ENCODE measurements at regions not wholly inside any gene's neighbourhood (a gene's known extent, or its start where the extent isn't known, plus 50 kb on each side); places are given as distances from the start of the nearest gene placed in this dataset.

DNA sequence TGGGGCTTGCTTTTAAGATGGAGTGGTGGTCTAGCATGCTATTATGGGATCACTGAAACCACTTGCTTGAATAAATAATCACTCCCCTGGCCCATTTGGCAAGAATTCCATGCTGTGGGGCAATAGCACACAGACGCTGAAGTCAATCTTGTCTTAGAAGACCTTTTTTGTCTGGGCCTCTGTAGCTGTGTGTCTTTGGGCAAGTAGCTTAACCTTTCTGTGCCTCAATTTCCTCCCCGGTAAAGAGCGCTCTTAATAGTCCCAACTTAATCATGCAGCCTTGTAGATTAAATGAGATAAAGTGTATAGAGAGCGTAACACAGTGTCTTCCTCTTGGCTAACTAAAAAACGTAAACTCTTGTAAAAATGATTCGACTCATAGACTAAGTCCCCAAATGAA is 125.4 kb upstream of the IGSF21 start:
- DNase-seq: no peak

DNA sequence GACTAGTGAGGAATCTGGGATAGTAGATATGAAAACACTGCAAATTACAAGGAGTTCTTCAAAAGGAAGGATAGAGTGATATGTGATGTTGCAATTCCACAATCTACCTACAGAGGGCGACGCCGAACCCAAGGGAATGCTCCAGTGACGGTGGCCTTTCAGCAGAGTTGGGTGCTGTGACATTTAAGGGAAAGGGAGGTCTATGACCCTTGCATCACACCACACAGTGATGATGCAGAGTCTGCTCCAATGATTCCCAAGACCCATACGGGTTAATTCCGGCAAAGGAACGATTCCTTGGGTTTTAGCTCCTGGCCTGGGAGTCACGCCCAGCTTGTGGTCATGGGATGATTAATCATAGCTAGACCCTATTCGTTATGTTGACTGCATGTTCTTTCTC is 123.0 kb upstream of the IGSF21 start:
- peak; percentile 44 for DNase-seq

DNA sequence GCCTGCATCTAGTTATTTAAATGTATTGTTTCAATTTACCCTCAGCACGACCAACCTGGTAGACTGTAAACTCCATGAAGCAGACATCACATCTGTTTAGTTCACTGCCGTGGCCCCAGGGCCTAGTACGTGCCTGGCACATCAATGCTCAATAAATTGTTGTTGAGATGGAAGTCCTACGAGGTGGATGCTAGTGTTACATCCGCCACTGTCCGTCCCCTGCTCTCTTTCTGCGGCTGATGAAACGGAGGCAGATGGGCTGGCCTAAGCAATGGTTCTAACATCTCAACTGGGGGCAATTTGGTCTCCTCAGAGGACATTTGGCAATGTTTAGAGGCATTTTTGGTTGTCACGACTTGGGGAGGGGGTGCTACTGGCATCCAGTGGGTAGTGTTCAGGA is 121.4 kb upstream of the IGSF21 start:
- DNase-seq: no peak

DNA sequence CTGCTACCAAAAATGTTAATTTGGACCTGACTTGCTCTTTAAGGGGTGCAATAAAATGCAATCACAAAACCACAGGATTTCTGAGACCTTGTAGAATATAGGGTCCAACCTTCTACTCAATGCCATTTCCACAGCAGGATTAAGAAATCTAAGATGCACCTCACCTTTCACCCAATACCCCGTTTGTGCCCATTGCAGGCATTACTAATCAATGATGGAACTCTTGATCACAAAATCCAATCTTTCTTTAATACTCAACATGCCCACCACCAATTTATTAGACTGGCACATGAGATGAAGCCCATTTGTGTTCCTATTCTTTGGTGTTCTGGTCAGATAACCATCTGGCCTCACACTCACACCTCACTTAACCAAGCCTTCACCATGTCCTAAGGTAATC is 117.2 kb upstream of the IGSF21 start:
- DNase-seq: no peak

DNA sequence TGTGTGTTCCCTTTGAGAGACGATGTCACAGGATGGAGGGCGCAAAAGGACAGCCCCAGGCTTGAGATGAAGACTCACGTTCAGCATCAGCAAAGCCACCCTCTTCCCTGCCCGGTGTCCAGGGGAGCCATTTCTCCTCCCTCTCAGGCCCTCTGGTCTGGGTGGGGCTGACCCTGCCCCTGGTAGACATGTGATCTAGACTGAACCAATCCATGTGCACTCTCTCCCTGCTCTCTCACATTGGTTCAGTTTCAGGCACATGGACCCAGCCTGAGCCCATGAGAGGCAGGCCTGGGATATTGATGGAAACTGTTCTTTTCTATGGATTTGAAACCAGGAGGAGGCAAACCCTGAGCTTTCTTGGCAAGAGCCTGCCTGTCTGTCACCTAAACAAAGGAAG is 115.6 kb upstream of the IGSF21 start:
- DNase-seq: no peak

DNA sequence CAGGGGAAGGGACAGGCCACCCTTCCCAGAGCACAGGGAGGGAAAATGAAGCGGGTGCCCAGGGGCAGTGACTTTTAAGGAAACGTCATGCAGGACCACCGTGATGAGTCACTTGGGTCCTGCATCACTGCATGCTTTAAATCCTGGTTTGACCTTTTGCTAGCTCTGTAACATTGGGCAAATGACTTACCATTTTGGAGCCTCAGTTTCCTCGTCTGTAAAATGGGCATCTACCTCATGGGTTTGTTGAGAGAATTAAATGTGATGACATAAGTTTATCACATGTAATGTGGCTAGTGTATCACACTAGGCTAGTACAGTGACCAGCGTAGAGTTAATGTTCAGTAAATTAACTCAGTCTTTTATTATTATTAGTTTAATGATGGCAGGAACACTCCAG is 114.8 kb upstream of the IGSF21 start:
- DNase-seq: no peak

DNA sequence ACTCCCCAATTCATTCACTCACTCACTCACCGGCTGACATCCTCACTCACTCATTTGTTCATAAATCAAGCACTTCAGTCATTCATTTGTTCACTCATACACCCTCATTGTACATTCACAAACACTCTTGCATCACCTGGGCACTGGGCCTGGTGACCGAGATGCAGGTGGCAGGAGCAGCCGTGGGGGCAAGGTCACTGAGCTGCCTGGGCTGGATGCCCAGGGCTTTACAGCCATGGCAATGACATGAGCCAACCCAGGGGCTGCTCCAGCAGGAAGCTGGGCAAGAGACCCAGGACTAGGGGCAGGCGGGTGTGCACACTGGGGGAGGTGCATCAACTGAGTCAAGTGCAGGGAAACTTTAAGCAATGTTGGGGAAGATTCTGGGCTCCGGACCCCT is 113.6 kb upstream of the IGSF21 start:
- DNase-seq: no peak

DNA sequence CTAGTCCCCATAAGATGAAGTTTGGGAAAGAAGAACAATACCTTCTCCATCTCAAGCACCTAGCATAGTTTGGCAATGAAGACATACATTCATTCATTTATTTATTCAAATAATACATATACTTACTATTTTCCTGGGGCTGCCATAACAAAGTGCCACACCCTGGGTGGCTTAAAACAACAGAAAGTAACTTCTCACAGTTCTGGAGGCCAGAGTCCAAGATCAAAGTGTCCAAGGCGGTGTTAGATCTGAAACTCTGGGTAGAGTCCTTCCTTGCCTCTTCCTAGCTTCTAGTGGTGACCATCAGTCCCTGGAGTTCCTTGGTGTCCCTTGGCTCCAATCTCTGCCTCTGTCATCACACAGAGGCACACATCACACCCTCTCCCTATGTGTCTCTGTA is 112.1 kb upstream of the IGSF21 start:
- DNase-seq: no peak

DNA sequence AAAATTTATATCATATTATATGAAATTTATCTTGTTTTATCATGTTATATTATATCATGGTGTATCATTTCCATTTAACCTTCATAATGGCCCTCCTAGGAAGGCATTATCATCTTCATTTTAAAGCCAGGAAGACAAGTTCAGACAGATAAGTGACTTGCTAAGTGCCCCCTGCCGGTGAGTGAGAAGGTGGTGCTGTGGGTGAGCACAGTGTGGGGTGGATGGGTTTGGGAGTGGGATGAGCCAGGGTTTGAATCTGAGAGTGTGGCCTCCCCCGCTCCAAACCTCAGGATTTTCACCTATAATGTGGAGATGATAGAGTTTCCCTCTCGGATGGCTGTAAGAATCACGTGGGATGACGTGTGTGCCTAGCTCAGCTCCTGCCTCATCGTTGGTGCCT is 108.7 kb upstream of the IGSF21 start:
- no peak for DNase-seq

DNA sequence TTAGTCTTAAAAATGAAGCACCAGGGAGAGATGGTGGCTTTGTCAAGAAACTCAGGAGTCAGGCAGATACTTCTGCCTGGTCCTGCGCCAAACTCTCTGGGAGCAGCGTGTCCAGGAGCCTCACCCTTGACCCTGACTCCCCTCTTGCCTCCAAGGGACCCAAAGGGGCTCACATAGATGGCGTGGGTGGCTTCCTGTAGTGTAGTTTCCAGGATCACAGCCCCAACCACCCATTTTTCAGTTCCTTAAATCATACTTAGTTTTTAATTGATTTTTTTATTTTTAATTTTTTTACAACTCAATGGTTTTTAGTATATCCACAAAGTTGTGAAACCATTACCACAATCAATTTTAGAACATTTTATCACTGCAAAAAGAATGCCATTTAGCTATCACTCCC is 107.7 kb upstream of the IGSF21 start:
- DNase-seq: no peak

DNA sequence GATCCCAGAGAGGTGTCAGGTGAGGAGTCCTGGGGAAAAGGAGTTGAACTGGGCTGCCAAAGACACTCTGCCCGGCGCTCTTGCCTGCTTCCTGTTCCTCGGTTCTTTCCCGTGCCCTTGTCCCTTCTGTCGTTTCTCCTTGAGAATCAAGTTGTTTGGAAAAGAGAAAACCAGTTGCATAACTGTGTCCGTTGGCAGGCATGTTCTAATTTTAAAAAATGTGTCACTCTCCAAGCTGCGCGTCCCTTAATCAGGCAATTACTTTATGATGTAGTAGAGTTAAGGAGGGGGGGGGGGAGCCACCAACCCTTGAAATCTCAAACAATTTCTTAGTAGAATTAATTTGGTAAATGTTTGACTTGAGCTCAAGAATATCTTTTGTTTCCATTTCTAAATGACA is 105.9 kb upstream of the IGSF21 start:
- no peak for DNase-seq

DNA sequence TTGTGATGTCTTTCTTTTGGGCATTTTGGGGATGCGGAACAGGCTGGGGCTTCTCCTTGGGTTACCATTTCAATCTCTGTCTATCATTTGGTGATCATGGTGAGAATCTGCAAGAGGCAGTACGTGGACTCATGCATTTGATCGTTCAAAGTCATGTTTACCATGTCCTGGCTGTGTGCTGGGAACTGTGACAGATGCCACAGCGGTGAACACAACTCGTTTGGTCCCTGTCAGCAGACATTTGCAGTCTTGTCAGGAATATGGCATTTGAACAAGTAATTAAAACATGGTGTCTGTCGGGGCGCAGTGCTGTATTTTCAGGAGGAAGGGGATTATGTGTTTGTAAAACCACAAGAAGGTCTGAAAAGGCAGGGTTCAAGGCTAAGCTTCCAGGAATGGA is 103.3 kb upstream of the IGSF21 start:
- no peak for DNase-seq

DNA sequence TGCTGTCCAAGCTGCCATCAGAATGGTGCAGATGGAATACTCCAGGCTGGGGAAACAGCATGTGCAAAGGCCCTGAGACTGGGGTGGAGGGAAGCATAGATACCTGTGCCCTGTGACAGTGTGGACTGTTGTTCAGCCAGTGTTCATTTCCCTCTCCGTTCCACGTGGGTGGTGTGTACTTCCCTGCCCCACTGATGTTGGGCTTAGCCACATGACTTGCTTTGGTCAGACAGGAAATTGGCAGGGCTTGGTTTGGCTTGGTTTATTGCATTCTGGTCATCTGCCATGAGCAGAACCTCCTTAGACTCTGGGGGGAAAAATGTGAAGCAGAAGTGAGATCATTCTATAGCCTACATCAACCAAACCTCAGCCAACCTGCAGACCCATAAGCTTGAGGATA is 102.4 kb upstream of the IGSF21 start:
- no peak for DNase-seq

DNA sequence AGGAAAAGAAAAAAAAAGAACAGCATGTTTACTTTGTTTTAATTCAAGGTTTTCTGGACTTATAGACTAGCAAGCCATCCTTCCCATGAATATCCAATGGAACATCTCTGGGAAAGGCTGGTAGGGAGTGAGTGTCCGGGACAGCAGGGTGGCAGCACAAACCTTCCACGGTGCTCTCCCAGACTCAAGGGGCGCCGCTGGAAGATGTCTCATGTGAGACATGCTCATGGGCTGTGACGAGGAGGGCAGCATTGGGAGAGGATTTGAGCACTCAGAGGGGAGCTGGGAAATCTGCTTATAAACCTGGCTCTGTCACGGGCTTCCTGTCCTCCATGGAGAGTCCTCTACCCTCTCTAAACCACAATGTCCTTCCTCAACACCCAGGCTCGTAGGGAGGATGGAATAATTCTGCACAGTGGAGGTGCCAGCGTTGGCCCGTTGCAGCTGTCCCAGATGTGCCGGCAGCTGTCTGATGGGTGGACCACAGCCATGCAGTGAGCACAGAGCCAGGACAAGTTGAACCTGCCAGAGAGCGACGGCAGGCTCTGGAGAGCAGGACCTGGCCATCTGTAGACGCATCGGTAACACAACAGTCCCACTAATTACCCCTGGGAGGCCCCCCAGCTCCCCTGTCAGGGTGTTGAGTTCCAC is 100.1 kb upstream of the IGSF21 start:
- DNase-seq: no peak

DNA sequence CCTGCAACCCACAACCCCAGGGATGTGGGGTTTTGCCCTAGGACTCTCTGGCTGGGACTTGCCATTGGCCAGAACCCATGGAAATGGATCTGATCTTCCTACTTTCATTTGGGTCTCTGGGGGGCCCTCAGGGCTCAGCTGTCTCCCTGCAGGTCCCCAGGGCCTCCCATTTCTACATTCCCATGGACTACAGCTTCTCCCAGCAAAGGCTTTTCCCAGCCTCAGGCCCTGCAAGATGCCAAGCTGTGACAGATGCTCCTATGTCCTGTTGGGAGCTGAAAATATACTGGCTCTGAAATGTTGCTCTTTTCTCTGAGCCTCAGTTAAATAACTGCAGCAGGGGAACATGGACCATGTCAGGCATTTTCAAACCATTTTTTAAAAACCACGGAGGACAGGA is 99.5 kb upstream of the IGSF21 start:
- DNase-seq: no peak

DNA sequence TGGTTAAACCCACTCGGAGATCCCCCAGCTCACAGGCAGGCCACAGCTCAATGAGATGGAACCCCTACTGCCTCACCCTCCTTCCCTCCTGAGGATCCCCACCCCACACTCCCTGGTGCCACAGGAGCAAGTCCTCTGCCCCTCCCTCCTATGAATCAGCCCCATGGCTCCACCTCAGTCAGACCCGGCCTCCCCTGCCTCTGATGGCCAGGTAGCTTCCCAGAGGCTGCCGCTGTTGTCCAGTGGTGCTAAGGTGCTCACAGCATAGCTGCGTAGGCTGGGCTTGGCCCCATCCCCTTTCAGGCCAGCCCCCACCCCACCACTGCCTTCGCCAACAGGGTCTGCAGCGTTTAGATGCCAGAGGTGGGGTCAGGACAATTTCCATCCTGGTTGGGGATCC is 98.5 kb upstream of the IGSF21 start:
- DNase-seq: no peak

DNA sequence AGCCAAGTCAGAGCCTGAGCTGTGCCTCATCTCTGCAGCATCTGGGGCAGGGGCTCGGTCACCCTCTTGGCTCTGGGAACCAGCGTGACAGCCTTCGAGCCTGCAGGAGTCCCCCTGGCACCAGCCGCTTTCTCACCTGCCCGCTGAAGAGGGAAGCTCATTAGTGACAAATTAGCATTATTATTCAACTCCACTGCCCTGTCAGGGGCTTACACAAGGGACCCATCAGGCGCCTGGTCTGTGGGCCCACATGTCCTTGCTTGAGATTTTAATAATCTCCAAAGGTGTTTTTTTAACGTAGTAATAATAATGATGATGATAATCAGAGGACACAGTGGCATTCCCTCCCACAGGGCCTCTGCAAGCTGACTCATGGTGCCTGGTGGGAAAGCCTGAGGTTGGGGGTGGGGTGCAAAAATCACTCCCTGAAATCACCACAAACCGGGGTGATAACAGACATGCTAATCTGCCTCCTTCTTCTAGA is 98.1 kb upstream of the IGSF21 start:
- DNase-seq: peak; percentile 47

DNA sequence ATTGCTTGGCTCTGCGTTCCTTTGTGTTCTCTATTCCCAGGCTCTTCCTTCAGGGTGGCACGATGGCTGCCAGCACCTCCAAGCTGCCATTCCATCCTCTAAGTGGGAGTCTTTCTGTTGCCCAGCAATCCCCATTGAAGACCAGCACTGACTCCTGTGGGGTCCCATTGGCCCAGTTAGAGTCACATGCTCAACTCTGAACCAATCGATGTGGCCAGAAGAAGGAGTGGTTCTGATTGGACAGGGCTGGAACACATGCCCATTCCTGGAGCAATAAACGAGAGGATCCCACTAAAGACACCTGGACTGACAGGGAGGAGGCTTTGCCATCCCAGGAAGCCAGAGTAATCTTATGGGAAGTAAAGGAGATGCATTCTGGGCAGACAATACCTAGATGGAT is 97.2 kb upstream of the IGSF21 start:
- no peak for DNase-seq

DNA sequence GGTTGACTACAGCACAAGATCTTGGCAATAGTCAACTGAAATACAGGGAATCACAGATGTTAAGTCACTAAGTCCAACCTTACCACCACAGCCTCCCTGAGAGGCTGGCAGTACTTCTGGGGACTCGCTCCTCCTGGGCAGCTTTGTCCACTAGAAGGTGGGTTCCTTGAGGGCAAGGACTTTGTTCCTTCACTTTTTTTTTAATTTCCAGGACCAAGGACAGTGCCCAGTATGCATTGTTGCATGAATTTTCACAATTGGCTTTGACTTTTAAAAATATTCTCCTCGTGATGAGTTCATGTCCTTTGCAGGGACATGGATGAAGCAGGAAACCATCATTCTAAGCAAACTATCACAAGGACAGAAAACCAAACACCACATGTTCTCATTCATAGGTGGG is 96.7 kb upstream of the IGSF21 start:
- no peak for DNase-seq

DNA sequence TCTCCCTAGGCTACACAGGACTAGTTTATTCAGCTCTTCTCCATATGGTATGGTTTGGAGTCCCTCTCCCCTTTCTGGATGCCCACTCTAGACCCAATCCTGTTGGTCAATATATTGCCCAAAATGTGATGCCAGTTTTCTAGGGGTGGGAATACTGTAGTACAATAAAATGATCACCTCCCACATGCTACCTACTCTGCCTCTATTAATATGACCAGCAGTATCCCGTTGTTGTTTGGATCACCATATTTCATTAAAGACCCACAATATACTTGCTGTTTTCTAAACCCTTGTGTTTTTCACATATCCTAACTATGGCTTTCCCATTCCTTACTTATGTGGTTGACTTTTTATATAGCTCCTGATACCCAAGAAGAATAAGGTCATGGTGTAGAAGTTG is 95.9 kb upstream of the IGSF21 start:
- DNase-seq: no peak

DNA sequence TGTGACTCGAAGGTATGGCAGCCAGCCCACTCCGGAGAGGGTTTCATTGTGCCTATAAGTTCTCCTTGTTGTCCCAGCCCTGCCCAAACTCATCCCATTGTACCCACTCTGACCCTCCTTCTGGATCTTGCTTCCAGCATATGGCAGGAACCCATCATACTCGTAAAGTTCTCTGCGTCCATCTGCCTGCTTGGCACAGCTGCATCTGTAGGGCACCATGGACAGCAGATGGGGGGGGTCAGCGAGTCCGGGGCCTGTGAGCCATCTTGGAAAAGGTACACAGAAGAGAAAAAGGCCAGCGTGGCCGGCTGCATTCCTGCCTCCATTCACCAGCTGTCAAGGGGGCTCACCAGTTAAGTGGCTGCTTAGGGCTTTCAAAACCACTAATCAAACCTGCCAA is 94.9 kb upstream of the IGSF21 start:
- DNase-seq: no peak

DNA sequence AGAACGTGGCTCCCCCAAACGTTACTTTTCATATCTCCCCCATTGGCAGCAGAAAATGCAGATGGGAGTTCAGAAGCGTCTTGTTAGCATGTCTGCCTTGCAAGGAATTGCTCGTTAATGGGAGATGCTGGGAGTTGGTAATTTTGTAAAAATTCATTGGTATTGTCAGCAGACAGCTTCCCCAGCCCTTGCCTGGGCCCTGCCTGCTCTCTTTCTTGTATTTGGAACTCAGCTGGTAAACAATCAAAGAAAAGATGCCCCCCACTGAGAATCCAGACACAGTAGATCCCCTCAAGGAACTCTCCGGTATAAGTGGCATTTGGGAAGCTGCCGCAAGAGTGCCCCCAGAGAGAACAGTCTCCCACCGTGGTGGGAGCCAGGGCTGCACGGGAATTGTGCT is 94.4 kb upstream of the IGSF21 start:
- DNase-seq: no peak

DNA sequence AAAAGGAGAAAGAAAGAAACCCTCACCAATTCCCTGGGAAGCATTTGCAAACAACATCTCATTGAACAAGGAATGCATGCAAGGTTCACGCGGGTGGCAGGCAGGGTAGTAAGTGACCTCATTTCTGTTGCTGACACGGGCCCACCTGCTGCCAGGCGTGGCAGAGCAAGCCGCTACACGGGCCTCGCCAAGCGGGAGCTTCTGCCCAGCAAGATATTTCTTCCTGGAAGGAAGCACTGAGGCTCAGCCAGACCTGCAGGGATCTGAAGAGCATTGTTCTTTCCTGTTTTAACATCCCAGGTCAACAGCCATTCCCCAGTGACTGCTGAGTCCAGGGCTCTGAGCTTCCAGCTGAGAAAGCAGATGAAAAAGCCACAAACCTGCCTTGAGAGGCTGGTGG is 91.9 kb upstream of the IGSF21 start:
- no peak for DNase-seq

DNA sequence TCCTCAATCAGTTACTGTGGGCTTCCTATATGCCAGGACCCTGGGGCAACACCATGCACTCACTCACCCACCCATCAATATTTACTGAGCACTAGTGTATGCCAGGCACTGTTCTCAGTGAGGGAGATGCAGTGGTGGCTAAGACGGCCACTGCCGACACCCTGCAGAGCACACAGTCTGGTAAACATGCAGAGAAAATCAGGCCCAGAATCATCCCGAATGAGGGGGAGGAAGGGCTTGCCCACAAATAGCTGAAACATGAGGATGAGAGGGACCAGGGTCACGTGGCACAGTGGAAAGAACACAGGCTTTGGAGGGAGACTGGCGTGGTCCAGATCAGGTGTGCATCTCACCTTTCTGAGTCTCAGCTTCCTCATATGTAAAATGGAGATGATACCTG is 89.2 kb upstream of the IGSF21 start:
- no peak for DNase-seq

DNA sequence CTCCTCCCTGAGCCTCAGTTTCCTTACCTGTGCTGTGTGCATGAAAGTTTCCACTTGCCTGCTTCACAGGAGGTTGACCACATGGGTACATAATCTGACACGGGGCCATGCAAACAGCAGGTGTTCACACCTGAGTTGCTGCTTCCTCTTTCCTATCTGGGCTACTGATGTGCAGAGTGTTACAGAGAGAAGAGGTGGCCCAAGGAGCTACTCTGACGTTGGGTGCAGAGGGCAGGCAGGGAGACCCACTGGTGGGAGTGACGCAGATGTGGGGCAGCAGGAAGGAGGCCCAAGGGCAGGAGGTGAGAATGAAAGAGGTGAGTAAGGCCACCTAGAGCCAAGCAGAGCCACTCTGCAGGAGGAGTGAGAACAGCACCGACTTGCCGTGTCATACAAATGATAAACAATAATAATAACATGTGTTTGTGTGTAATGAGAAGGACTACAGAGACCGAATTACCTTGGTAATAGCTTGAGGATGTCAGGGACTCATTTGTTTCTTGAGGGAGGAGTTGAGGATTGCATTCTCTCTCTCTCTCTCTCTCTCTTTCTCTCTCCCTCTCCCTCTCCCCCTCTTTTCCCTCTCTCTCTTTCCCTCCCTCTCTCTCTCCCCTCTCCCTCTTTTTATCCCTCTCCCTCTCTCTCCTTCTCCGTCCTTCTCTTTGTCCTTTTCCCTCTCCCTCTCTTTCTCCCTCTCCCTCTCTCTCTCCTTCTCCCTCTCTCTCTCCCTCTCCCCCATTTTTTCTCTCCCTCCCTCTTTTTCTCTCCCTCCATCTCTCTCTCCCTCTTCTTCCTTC is 87.4 kb upstream of the IGSF21 start:
- DNase-seq: no peak
